ENCODE measurements at regions not wholly inside any gene's neighbourhood (a gene's known extent, or its start where the extent isn't known, plus 50 kb on each side); places are given as distances from the start of the nearest gene placed in this dataset.

DNA sequence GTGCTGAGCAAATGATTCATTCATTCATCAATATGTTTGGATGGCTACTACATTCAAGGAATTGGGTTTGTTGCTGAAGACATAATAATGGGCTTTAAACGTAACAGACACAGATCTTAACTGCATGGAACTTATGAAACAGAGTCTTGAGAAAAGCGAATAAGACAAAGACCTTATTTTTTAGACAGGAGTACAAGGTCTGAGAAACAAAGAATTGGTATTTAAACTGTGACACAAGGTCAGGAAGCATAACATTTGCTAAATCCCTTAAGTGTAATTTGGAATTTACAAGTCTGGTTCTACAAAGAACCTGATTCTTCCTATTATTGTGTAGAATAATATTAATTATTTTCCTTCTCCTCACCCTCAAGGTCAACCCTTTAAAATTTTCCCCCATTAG is 565.4 kb upstream of the RGS18 start:
- no peak for DNase-seq

- DNase-seq = no peak
These were observed 563.1 kb upstream of the RGS18 start for GRCh38 chr1:191595170-191595569.

DNA sequence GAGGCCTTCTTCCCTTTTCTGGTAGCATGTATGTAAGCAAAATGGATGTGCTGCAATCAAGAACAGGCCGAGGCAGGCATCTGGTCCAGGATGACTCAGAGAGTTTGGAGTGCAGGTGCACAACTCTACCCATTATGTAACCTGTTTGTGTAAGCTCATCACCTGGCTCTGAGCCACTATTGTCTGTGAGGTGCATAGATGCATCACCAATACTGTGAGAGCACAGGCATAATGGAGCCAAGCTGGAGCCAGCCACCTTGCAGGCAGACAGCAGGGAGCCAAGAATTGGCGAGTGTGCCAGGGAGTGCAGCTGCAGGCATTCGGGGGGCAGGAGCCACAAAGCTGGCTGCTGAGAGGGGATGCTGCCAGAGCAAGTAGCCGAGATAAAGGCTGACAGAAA is 549.9 kb upstream of the RGS18 start:
- DNase-seq = no peak

- DNase-seq = no peak
These were observed 549.0 kb upstream of the RGS18 start for GRCh38 chr1:191609305-191609704.

GRCh38 chr1:191615101-191615821 is 543.0 kb upstream of the RGS18 start:
- DNase-seq = no peak

DNA sequence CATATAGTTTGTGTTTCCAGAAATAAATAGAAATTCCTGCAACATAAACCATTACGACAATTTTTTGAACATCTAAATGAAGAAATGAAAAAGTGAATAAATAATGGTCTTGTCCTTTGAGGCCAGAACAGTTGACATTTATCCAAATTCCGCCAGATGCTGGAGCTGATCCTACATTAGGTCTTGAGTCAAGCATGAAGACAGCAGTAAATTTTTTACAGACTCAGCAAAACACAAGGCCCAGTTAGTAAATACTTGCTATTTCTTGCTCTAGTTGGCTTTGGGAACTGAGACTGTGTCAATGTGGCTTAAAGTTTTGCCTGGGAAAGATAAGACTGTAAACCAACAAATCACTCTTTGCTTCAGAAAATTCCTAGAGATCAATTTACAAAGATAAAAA is 540.1 kb upstream of the RGS18 start:
- DNase-seq = no peak

- peak; percentile 21 for DNase-seq
These were observed 537.4 kb upstream of the RGS18 start for GRCh38 chr1:191620883-191621282.

DNA sequence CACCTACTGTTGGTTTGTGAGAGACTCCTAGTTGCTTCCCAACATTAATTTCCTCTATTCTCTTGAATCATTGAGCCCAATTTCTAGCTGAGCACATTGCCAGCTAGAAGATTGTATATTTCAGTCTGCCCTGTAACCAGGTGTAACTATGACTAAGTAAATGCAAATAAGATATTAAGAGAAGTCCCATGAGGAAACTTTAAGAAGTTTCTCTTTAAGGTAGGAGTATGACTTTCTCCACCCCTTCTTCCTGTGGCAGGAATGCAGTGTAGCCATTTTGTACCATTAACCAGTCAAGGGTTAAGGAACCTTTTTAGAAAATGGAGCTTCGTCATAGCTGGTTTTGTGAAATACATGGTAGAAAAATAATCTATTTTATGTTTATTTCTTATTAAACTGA is 534.2 kb upstream of the RGS18 start:
- DNase-seq = no peak

GRCh38 chr1:191629836-191630235 is 528.4 kb upstream of the RGS18 start:
- DNase-seq = no peak

DNA sequence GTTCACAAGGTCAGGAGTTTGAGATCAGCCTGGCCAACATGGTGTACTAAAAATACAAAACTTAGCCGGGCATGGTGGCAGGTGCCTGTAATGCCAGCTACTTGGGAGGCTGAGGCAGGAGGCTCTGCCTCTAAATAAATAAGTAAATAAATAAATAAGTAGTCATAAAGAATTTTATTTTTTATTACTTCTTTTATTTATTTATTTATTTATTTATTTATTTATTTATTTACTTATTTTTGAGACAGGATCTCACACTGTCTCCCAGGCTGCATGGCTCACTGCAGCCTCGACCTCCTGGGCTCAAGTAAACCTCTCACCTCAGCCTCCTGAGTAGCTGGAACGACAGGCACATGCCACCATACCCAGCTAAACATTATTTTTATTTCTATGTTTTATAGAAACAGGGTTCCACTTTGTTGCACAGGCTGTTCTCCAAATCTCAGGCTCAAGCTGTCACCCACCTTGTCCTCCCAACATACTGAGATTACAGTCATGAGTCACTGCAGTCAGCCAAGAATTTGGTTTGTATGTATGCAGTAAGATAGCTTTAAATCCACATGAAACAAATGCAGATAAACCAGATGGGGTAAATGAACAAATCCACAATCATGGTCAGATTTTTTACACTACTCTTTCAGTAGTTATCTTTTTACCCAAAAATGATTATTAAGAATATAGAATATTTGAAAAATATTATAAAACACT is 523.3 kb upstream of the RGS18 start:
- no peak for DNase-seq

GRCh38 chr1:191636345-191636744 is 521.9 kb upstream of the RGS18 start:
- DNase-seq = no peak

DNA sequence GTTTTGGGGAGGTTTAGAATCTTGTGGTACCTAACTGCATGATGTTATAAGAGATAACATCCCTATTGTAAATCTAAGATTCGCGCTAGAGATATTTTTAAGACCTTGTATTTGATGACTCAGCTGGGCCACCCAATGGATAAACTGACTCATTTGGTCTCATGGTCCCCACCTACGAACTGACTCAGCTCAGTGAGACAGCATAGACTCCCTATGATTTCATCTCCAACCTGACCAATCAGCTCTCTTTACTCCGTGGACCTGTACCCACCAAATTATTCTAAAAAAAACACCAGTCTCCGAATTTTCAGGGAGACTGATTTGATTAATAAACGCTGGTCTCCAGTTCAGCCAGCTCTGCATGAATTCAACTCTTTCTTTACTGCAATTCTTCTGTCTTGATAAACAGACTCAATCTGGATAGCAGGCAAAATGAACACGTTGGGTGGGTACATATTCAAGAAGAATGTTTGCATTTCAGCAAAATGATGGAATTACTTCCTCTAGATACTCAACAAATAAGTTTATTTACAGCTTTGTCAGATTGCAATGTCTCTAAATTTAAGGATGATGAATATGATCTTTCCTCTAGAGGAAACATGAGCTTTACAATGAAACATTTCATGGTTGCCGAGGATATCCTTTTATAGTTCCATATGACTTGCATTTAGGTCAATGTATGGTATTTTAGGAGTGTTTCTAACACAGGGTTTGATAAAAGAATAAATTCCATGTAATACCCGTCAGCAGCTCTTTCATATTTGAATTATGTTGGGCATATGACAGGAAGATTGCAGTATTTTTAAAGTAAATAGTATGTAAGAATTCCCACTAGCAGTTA is 516.6 kb upstream of the RGS18 start:
- DNase-seq = peak; percentile 51

DNA sequence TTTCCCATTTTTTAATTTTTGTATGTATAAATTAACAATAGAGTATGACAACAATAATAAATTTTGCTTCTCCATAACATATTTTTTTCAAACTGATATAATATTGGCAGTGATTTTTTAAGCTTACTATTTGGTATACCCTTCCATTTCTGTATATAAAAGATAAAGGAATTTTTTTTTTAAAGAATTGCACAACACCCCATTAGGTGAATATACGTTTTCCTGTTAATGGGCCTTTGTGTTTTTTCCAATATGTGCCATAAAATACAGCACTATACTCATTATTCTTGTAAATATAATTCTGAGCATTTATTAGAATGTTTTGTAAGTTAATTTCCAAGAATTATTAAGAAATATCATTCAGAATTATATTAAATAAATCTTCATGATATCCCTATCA is 515.2 kb upstream of the RGS18 start:
- DNase-seq = no peak

GRCh38 chr1:191648939-191649338 is 509.3 kb upstream of the RGS18 start:
- DNase-seq = no peak

- no peak for DNase-seq
These were observed 496.2 kb upstream of the RGS18 start for GRCh38 chr1:191662051-191662450.

GRCh38 chr1:191662746-191663145 is 495.5 kb upstream of the RGS18 start:
- no peak for DNase-seq

- no peak for DNase-seq
These were observed 489.7 kb upstream of the RGS18 start for GRCh38 chr1:191668525-191668924.

DNA sequence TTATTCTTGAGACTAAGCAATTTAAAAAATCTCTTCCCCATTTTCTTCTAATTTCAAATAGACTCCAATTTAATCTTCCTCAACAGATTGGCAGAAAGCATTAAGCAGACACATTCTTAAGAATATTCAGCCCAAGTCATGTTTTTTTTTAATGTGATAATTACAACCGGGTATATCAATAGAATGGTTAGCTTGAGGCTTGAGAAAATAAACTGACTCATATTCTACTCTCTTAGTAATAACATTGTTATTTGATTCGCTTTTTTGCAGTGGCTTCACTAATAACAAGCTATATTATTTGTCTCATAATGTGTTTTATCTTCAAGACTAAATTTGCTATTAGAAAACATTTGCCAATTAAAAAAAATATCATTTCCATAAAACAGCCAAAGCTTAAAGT is 488.6 kb upstream of the RGS18 start:
- DNase-seq = peak; percentile 3

DNA sequence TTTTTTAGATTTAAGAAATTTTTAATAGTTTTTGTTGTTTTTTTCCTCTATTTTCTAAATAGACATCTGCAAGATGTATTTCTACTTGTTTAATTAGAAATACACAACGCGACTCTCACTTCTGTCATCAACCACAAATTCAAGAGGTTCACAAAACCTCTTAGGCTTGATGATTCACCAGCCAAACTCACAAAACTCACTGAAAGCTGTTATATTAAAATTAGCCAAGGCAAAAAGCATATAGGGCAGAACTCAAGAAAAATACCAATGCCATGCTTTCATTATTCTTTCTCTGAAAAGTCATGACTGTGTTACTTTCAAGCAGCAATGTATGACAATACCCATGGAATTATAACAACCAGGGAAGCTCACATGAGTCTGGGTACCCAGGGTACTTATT is 487.0 kb upstream of the RGS18 start:
- peak; percentile 21 for DNase-seq

GRCh38 chr1:191674626-191675179 is 483.6 kb upstream of the RGS18 start:
- DNase-seq = no peak

- DNase-seq = no peak
These were observed 482.1 kb upstream of the RGS18 start for GRCh38 chr1:191675856-191676783.

- no peak for DNase-seq
These were observed 472.6 kb upstream of the RGS18 start for GRCh38 chr1:191685669-191686068.
